22Rv1 (cell line): ENCODE measurements at regions not wholly inside any gene's neighbourhood (a gene's known extent, or its start where the extent isn't known, plus 50 kb on each side); places are given as distances from the start of the nearest gene placed in this dataset.

Experiments used
- H3K27ac ChIP-seq: fragments of 450-650 bp; 2 replicates; pipeline ENCODE4 v1.5.1; 2017
- ZFX ChIP-seq: fragments of 450-650 bp; IDR thresholded peaks from 2 replicates; pipeline ENCODE4 v1.6.1; 2017; ENCODE audit warnings: antibody characterized with exemption, borderline replicate concordance
- TF ChIP-seq, protein P1 (sequence below): fragments of 450-650 bp; IDR thresholded peaks from 2 replicates; pipeline ENCODE4 v1.5.1; 2017; ENCODE audit warnings: mild to moderate bottlenecking

DNA sequence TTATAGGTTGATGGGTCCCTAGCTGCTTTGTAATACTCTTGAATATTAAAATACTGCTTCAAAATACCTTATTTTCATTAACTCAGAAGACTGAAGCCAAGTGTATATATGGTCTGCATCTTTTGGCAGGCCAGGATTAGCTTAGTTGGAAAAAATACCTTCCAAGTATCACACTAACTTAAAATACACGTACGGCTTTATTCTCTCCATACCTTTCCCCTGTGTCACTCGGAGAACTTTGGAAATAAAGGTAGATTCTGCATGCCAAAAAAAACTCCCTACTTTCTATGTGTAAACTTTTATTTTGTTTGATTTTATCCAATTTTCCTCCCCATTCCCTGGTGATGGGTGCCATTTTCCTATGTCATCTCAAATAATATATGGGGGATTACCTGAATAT lies 422.3 kb upstream of the MDFIC2 start:
- TF ChIP-seq, protein P1, sequence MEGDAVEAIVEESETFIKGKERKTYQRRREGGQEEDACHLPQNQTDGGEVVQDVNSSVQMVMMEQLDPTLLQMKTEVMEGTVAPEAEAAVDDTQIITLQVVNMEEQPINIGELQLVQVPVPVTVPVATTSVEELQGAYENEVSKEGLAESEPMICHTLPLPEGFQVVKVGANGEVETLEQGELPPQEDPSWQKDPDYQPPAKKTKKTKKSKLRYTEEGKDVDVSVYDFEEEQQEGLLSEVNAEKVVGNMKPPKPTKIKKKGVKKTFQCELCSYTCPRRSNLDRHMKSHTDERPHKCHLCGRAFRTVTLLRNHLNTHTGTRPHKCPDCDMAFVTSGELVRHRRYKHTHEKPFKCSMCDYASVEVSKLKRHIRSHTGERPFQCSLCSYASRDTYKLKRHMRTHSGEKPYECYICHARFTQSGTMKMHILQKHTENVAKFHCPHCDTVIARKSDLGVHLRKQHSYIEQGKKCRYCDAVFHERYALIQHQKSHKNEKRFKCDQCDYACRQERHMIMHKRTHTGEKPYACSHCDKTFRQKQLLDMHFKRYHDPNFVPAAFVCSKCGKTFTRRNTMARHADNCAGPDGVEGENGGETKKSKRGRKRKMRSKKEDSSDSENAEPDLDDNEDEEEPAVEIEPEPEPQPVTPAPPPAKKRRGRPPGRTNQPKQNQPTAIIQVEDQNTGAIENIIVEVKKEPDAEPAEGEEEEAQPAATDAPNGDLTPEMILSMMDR = no peak
- no peak for TF ChIP-seq ZFX
- no peak overlapping the region for H3K27ac ChIP-seq

DNA sequence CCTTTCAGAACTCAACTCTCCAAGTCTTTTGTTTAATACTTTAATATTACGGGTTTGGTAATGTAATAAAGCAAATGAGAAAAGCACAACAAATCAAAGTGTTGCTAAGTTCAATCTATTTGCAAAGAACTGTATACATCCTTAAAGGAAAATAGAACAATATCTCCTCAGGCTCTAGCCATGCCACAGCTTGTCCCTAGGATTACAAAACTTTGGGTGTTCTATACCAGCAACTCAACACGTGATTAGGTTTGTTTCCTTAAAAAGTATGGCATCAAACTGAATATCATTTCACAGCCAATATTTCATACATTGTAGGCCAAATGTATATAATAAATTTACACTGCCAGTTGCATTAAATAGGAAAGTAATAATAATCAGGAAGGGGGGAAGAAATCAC lies 418.6 kb upstream of the MDFIC2 start:
- no peak for TF ChIP-seq ZFX
- TF ChIP-seq, protein P1 = no peak
- H3K27ac ChIP-seq = no peak overlapping the region

DNA sequence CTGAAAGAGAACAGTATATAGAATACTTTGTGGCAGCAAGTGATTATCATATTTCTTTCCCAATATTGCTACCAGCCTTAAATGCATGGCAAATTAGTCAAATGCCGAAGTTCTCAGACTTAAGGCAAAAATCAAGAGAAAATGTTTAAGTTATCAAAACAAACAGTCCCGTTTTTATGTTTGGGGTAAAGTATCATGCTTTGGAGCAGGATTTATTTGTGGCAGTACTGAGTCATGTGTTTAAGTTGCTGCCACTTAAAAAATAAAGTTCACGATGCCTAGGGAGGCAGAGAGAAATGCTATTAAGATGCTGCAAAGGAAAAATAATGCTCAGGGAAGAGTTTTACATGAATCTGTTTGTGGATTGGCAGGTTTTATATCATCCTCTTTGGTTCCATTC lies 417.4 kb upstream of the MDFIC2 start:
- no peak for TF ChIP-seq ZFX
- TF ChIP-seq, protein P1 = no peak
- no peak overlapping the region for H3K27ac ChIP-seq

DNA sequence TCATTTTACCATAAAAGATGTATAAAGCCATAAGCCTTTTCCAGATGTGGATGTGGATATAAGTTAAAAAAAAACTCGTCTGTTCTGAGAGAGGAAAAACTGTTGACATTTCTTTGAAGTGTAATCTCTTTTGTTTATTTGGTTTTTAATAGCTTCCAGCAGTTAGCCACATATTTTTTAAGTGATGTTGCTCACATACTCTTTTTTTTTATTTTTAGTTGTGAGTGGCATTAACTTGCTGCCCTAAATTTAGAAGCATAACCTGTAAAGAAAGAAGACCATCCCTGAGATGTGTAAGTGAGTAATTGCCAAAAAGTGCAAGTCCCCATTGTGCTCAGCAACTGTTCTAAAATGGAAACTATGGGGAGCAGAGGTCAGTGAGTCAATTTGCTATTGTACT lies 415.9 kb upstream of the MDFIC2 start:
- no peak overlapping the region for H3K27ac ChIP-seq
- no peak for TF ChIP-seq ZFX
- TF ChIP-seq, protein P1 = no peak

DNA sequence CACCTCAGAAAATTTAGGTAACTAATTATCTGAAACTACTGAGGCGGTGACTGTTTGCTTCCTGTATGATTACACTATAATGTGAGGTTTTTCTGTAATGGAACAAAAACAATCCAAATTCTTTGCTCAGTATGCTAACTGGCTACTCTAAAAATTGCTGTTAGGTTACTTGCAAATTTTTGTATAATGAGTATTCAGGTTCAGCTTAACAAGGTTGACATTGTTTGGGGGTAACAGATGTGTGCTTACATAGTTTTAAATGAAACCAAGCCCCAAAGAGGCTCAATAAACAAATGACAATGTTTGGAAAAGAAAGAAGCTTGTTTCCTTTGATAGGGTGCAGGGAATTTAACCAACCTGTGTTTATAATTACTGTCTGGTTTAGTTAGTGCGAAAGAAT lies 414.5 kb upstream of the MDFIC2 start:
- TF ChIP-seq, protein P1 = no peak
- H3K27ac ChIP-seq = no peak overlapping the region

DNA sequence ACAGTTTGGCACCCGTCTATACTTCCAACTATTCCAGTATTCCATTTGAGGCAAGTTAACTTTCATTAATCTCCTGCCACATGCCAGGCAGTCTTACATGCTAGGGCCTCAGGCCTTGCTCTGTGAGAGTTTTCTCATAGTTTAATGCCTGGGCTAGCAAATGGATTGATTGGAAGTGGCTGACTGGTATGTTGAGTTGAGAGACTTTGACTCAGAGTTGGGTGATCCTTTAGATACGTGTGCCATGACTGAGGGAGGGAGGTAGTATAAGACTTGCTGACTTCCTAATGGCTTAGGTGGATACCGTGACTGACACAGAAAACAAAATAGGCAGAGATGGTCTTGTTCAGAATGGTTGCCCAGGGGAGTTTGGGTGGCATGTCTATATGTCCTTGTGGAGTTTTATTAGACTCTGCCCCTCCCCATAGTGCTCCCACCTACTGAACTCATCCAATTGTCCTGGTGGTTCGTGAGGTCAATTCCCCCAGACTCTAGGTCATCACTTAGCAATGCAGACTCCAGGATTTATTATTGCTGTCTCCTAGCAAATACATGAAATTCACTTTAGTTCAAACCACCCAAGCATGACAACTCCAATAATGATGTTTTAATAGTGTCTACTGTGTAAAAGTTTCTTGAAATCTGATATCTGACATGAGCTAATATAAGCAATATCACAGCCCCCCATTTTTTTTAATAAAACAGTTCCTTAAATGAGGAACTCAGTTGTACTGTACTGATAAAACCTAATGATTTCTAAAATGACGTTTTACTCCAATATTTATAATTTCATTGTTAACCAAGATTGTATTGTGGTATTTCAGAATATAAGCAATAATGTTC lies 413.9 kb upstream of the MDFIC2 start:
- TF ChIP-seq, protein P1 = no peak
- TF ChIP-seq ZFX = no peak
- H3K27ac ChIP-seq = no peak overlapping the region

DNA sequence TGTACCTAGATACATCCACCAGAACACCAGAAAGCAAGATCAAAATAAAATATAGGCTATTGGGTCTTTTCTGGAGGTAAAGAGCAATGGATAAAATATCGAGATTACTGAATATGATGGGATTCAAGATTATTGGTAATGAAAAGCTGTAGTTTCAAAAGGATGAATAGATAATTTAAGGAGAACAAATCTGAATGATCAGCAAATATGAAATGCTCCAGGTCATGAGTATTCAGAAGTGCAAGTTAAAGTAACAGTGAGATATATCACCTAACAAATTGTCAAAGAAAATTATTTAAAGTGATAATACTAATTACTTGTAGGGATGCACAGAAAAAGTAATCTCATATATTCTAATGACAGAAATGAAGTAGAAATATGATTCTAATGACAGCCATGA lies 409.6 kb upstream of the MDFIC2 start:
- TF ChIP-seq, protein P1 = no peak
- TF ChIP-seq ZFX = no peak
- H3K27ac ChIP-seq = no peak overlapping the region
